Neuronal stem cell (in vitro differentiated cells): ENCODE measurements at regions not wholly inside any gene's neighbourhood (a gene's known extent, or its start where the extent isn't known, plus 50 kb on each side); places are given as distances from the start of the nearest gene placed in this dataset.

Experiments
- DNase-seq: peaks from one replicate; pipeline ENCODE4 v3.0.0-alpha.2; 2013; ENCODE audit warnings: low spot score
- H2AFZ ChIP-seq: one replicate; pipeline ENCODE4 v1.6.1; 2013; ENCODE audit warnings: mild to moderate bottlenecking, low read length, inconsistent platforms
- H2AK5ac ChIP-seq: 2 replicates; pipeline ENCODE4 v1.6.1; 2013; ENCODE audit warnings: low read depth, mild to moderate bottlenecking, inconsistent platforms, low read length, moderate library complexity, mixed read lengths
- H2BK120ac ChIP-seq: 2 replicates; pipeline ENCODE4 v1.6.1; 2013; ENCODE audit warnings: low read depth, mild to moderate bottlenecking, inconsistent platforms, low read length, moderate library complexity, mixed read lengths
- H2BK12ac ChIP-seq: one replicate; pipeline ENCODE4 v1.6.1; 2013; ENCODE audit warnings: low read length, inconsistent platforms
- H2BK15ac ChIP-seq: 2 replicates; pipeline ENCODE4 v1.6.1; 2013; ENCODE audit warnings: mild to moderate bottlenecking, low read length, inconsistent platforms, mixed read lengths
- H2BK5ac ChIP-seq: one replicate; pipeline ENCODE4 v1.6.1; 2013; ENCODE audit warnings: inconsistent platforms, mild to moderate bottlenecking, low read length, moderate library complexity
- H3K14ac ChIP-seq: one replicate; pipeline ENCODE4 v1.6.1; 2013; ENCODE audit warnings: low read length, inconsistent platforms
- H3K18ac ChIP-seq: 2 replicates; pipeline ENCODE4 v1.6.1; 2013; ENCODE audit warnings: low read length, inconsistent platforms
- H3K23ac ChIP-seq: 2 replicates; pipeline ENCODE4 v1.6.1; 2013; ENCODE audit warnings: low read depth, mild to moderate bottlenecking, mixed read lengths, low read length, inconsistent platforms; ENCODE audit not compliant: poor library complexity
- H3K27ac ChIP-seq: replicated peaks from 3 replicates; pipeline ENCODE4 v1.5.1; 2013; ENCODE audit warnings: low read length, inconsistent platforms
- H3K27me3 ChIP-seq, 3 experiments: 2 replicates each; pipeline ENCODE4 v1.6.1; 2013; ENCODE audit warnings: low read length in 3 of 3, mild to moderate bottlenecking in 2 of 3, inconsistent platforms in 1 of 3, low read depth in 1 of 3, mixed read lengths in 1 of 3, moderate library complexity in 1 of 3; ENCODE audit not compliant: control insufficient read depth in 3 of 3, insufficient read depth in 3 of 3
- H3K36me3 ChIP-seq, 2 donors: replicated peaks in 1 of 2; 2 replicates each; pipeline ENCODE4 v1.6.1; 2013; ENCODE audit warnings: low read length in 2 of 2; ENCODE audit not compliant: control insufficient read depth in 2 of 2, insufficient read depth in 2 of 2
- H3K4ac ChIP-seq: 2 replicates; pipeline ENCODE4 v1.6.1; 2013; ENCODE audit warnings: inconsistent platforms, mild to moderate bottlenecking, low read length, moderate library complexity
- H3K4me1 ChIP-seq, 2 donors: 1 replicate in 1 of 2; 2 replicates in 1 of 2; pipeline ENCODE4 v1.6.1; 2013; ENCODE audit warnings: low read length in 2 of 2, low read depth in 1 of 2; ENCODE audit not compliant: control insufficient read depth in 2 of 2, insufficient read depth in 1 of 2
- H3K4me2 ChIP-seq: one replicate; pipeline ENCODE4 v1.6.1; 2013; ENCODE audit warnings: mild to moderate bottlenecking, low read length, inconsistent platforms; ENCODE audit not compliant: insufficient read depth, poor library complexity, severe bottlenecking
- H3K4me3 ChIP-seq, 2 donors: 2 replicates each; pipeline ENCODE4 v1.5.1; 2013; ENCODE audit warnings: low read length in 2 of 2, mild to moderate bottlenecking in 2 of 2, inconsistent platforms in 1 of 2, moderate library complexity in 1 of 2
- H3K79me1 ChIP-seq: one replicate; pipeline ENCODE4 v1.6.1; 2013; ENCODE audit warnings: low read depth, mild to moderate bottlenecking, inconsistent platforms, low read length, moderate library complexity
- H3K9ac ChIP-seq: one replicate; pipeline ENCODE4 v1.6.1; 2013; ENCODE audit warnings: mild to moderate bottlenecking, low read depth, low read length, inconsistent platforms; ENCODE audit not compliant: poor library complexity
- H3K9me3 ChIP-seq, 2 donors: replicated peaks in 1 of 2; 2 replicates each; pipeline versions ENCODE3 to v1.6.1; 2013; ENCODE audit warnings: low read length in 2 of 2, mild to moderate bottlenecking in 2 of 2, inconsistent platforms in 1 of 2, low read depth in 1 of 2, mixed read lengths in 1 of 2, moderate library complexity in 1 of 2; ENCODE audit not compliant: control insufficient read depth in 2 of 2, insufficient read depth in 1 of 2
- H4K8ac ChIP-seq: one replicate; pipeline ENCODE4 v1.6.1; 2013; ENCODE audit warnings: low read depth, mild to moderate bottlenecking, inconsistent platforms, low read length, moderate library complexity
- H4K91ac ChIP-seq: one replicate; pipeline ENCODE4 v1.6.1; 2013; ENCODE audit warnings: low read length, low read depth, mild to moderate bottlenecking, inconsistent platforms; ENCODE audit not compliant: poor library complexity
- WGBS, 2 donors: extraction: QIAGEN DNeasy Blood & Tissue Kit; methylation state at CpG; one replicate each; pipeline ENCODE4 v1.1.7; 2013; ENCODE audit warnings: missing lambda C conversion rate in 2 of 2, mixed read lengths in 1 of 2; ENCODE audit not compliant: insufficient read length in 2 of 2, insufficient replicate concordance in 1 of 2; ENCODE audit errors: extremely low coverage in 2 of 2; 5-methylcytosine and 5-hydroxymethylcytosine counted together

- Histone ChIP-seq H3K36me3 (no peaks in the 10 kb centered on the region), H2BK120ac (no peak overlapping the region), H2BK12ac (no peak overlapping the region), H3K4me1 (peaks cover 0 to 11% of the 10 kb centered on the region in 2 donors), H3K4me2 (no peak overlapping the region), H3K23ac (no peak overlapping the region), H2BK15ac (no peak overlapping the region), H3K27me3 (no peaks in the 10 kb centered on the region), H3K27ac (peak overlapping the region; percentile 58), H2AK5ac (no peak overlapping the region), H2AFZ (no peak overlapping the region), H3K9ac (no peak overlapping the region), H3K4ac (no peak overlapping the region), H4K91ac (no peak overlapping the region), H2BK5ac (no peak overlapping the region), H3K4me3 (no peak overlapping the region), H3K79me1 (no peaks in the 10 kb centered on the region), H3K18ac (peak overlapping the region; percentile 54), H4K8ac (no peak overlapping the region), H3K14ac (no peak overlapping the region), H3K9me3 (no peaks in the 10 kb centered on the region)
- DNase-seq: no peak
- no CpG with 5 or more reads among the region's 4 CpGs for WGBS, 2 donors
Measured at GRCh38 chr14:53341324-53341723, 188.2 kb upstream of the DDHD1 start.

GRCh38 chr14:53338192-53338591 is 185.1 kb upstream of the DDHD1 start:
- Histone ChIP-seq H3K4ac (no peak overlapping the region), H2BK120ac (no peak overlapping the region), H3K27me3 (no peaks in the 10 kb centered on the region), H3K14ac (no peak overlapping the region), H3K27ac (no peak overlapping the region), H3K4me3 (no peak overlapping the region), H2BK15ac (no peak overlapping the region), H4K91ac (no peak overlapping the region), H2AFZ (no peak overlapping the region), H3K4me2 (no peak overlapping the region), H2BK5ac (no peak overlapping the region), H3K9ac (no peak overlapping the region), H3K18ac (no peak overlapping the region), H3K23ac (no peak overlapping the region), H2BK12ac (no peak overlapping the region), H2AK5ac (no peak overlapping the region), H3K9me3 (peaks cover 0 to 6% of the 10 kb centered on the region in 2 donors), H4K8ac (no peak overlapping the region), H3K36me3 (no peaks in the 10 kb centered on the region), H3K4me1 (peaks cover 10 to 11% of the 10 kb centered on the region in 2 donors), H3K79me1 (no peaks in the 10 kb centered on the region)
- no CpG with 5 or more reads among the region's 5 CpGs for WGBS, 2 donors
- no peak for DNase-seq

GRCh38 chr14:53336729-53337128 is 183.6 kb upstream of the DDHD1 start:
- Histone ChIP-seq H2BK120ac (no peak overlapping the region), H3K79me1 (no peaks in the 10 kb centered on the region)
- no CpG with 5 or more reads among the region's 3 CpGs for WGBS, 2 donors

DNA sequence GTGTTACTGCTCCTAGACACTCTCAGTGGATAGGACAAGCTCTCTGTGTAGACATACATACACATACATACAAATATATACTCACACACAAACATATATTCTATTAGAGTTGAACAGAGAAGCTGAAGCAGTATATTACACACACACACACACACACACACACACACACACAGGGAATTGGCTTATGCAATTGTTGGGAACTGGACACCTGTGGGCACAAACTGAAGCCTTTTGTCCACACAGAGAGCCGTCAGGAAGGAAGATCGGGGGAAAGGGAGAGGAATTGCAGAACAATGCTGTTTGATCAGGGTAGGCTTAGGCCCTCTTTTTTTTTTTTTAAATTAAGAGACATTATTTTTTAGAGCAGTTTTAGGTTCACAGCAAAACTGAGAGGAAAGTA is 180.7 kb upstream of the DDHD1 start:
- H2BK15ac ChIP-seq: no peak overlapping the region
- H4K91ac ChIP-seq: no peak overlapping the region
- H3K23ac ChIP-seq: no peak overlapping the region
- no peak for DNase-seq
- H3K9me3 ChIP-seq: peaks cover 0 to 6% of the 10 kb centered on the region in 2 donors
- no peak overlapping the region for H2BK120ac ChIP-seq
- no peak overlapping the region for H3K18ac ChIP-seq
- H3K4ac ChIP-seq: no peak overlapping the region
- H3K14ac ChIP-seq: no peak overlapping the region
- H3K4me3 ChIP-seq: no peak overlapping the region
- H3K4me1 ChIP-seq: peaks cover 2 to 10% of the 10 kb centered on the region in 2 donors
- H2AK5ac ChIP-seq: no peak overlapping the region
- H3K27ac ChIP-seq: no peak overlapping the region
- H3K79me1 ChIP-seq: no peaks in the 10 kb centered on the region
- no peak overlapping the region for H4K8ac ChIP-seq
- H3K9ac ChIP-seq: no peak overlapping the region
- no peaks in the 10 kb centered on the region for H3K36me3 ChIP-seq
- H2BK12ac ChIP-seq: no peak overlapping the region
- no peak overlapping the region for H2AFZ ChIP-seq
- no CpG with 5 or more reads among the region's 2 CpGs for WGBS, 2 donors
- H3K27me3 ChIP-seq: no peaks in the 10 kb centered on the region
- H2BK5ac ChIP-seq: no peak overlapping the region
- no peak overlapping the region for H3K4me2 ChIP-seq

More at GRCh38 chr14:53336729-53337128, 183.6 kb upstream of the DDHD1 start:
- no peaks in the 10 kb centered on the region for H3K27me3 ChIP-seq
- no peak overlapping the region for H2BK12ac ChIP-seq
- H3K4ac ChIP-seq: no peak overlapping the region
- no peak overlapping the region for H2AFZ ChIP-seq
- H2BK15ac ChIP-seq: no peak overlapping the region
- H3K9ac ChIP-seq: no peak overlapping the region
- no peak overlapping the region for H4K8ac ChIP-seq
- H3K36me3 ChIP-seq: no peaks in the 10 kb centered on the region
- no peak overlapping the region for H3K14ac ChIP-seq
- H3K23ac ChIP-seq: no peak overlapping the region
- H4K91ac ChIP-seq: no peak overlapping the region
- H3K18ac ChIP-seq: no peak overlapping the region
- peaks cover 8 to 10% of the 10 kb centered on the region in 2 donors for H3K4me1 ChIP-seq
- H3K4me3 ChIP-seq: no peak overlapping the region
- H2AK5ac ChIP-seq: no peak overlapping the region
- no peak overlapping the region for H3K27ac ChIP-seq
- DNase-seq: no peak
- H3K4me2 ChIP-seq: no peak overlapping the region
- no peak overlapping the region for H2BK5ac ChIP-seq
- peaks cover 0 to 6% of the 10 kb centered on the region in 2 donors for H3K9me3 ChIP-seq
